Liver (tissue), 8 donors: ENCODE measurements at regions not wholly inside any gene's neighbourhood (a gene's known extent, or its start where the extent isn't known, plus 50 kb on each side); places are given as distances from the start of the nearest gene placed in this dataset.

Experiments
- DNase-seq: peaks from one replicate; pipeline ENCODE4 v3.0.0-alpha.2; 2017; ENCODE audit warnings: low spot score
- H3K27ac ChIP-seq, 2 donors: one replicate each; pipeline ENCODE4 v1.7.0; 2013; ENCODE audit warnings: inconsistent platforms in 2 of 2, low read length in 2 of 2, control low read depth in 1 of 2, low read depth in 1 of 2, mild to moderate bottlenecking in 1 of 2
- H3K27me3 ChIP-seq, 4 donors: one replicate each; pipeline versions ENCODE4 v1.6.1 to v1.7.0; 2013; ENCODE audit warnings: low read length in 3 of 4, inconsistent platforms in 1 of 4, mild to moderate bottlenecking in 1 of 4, moderate library complexity in 1 of 4; ENCODE audit not compliant: control insufficient read depth in 4 of 4, insufficient read depth in 4 of 4
- H3K36me3 ChIP-seq, 4 donors: one replicate each; pipeline versions ENCODE4 v1.6.1 to v1.7.0; 2013; ENCODE audit warnings: low read length in 3 of 4, mild to moderate bottlenecking in 3 of 4, low read depth in 1 of 4, moderate library complexity in 1 of 4; ENCODE audit not compliant: control insufficient read depth in 4 of 4, insufficient read depth in 3 of 4
- H3K4me1 ChIP-seq, 4 donors: one replicate each; pipeline versions ENCODE4 v1.6.1 to v1.7.0; 2013; ENCODE audit warnings: low read length in 3 of 4, mild to moderate bottlenecking in 3 of 4, moderate library complexity in 1 of 4; ENCODE audit not compliant: control insufficient read depth in 4 of 4, insufficient read depth in 4 of 4
- H3K4me3 ChIP-seq, 3 donors: one replicate each; pipeline versions ENCODE4 v1.6.1 to v1.7.0; 2013; ENCODE audit warnings: low read length in 3 of 3, control low read depth in 1 of 3, low read depth in 1 of 3, mild to moderate bottlenecking in 1 of 3
- H3K9ac ChIP-seq, 2 donors: one replicate each; pipeline ENCODE4 v1.7.0; 2013; ENCODE audit warnings: low read length in 2 of 2, mild to moderate bottlenecking in 2 of 2, moderate library complexity in 2 of 2, control low read depth in 1 of 2, low read depth in 1 of 2
- H3K9me3 ChIP-seq, 4 donors: one replicate each; pipeline versions ENCODE4 v1.6.1 to v1.7.0; 2013; ENCODE audit warnings: low read length in 3 of 4; ENCODE audit not compliant: control insufficient read depth in 4 of 4
- EGR1 ChIP-seq, 2 donors: IDR thresholded peaks; 2 replicates each; pipeline ENCODE4 v1.6.1; 2016 to 2018; ENCODE audit warnings: antibody characterized with exemption in 2 of 2, low read depth in 2 of 2
- FOXA1 ChIP-seq: IDR thresholded peaks from 2 replicates; pipeline ENCODE4 v1.6.1; 2016; ENCODE audit warnings: antibody characterized with exemption
- FOXA2 ChIP-seq: IDR thresholded peaks from 2 replicates; pipeline ENCODE4 v1.6.1; 2016; ENCODE audit warnings: antibody characterized with exemption
- GABPA ChIP-seq, 2 donors: IDR thresholded peaks in 1 of 2; conservative IDR thresholded peaks in 1 of 2; 2 replicates each; pipeline ENCODE4 v1.6.1; 2016; ENCODE audit warnings: antibody characterized with exemption in 2 of 2, mild to moderate bottlenecking in 1 of 2, moderate library complexity in 1 of 2
- HNF4A ChIP-seq, 2 donors: conservative IDR thresholded peaks; 2 replicates each; pipeline ENCODE4 v1.6.1; 2016; ENCODE audit warnings: antibody characterized with exemption in 2 of 2, mild to moderate bottlenecking in 2 of 2
- HNF4G ChIP-seq: IDR thresholded peaks from 2 replicates; pipeline ENCODE4 v1.6.1; 2016; ENCODE audit warnings: antibody characterized with exemption
- JUND ChIP-seq, 2 donors: IDR thresholded peaks; 2 replicates each; pipeline ENCODE4 v1.6.1; 2016; ENCODE audit warnings: antibody characterized with exemption in 2 of 2
- NR2F2 ChIP-seq: IDR thresholded peaks from 2 replicates; pipeline ENCODE4 v1.6.1; 2016; ENCODE audit warnings: antibody characterized with exemption
- RXRA ChIP-seq, 2 donors: IDR thresholded peaks; 2 replicates each; pipeline ENCODE4 v1.6.1; 2017 to 2018; ENCODE audit warnings: antibody characterized with exemption in 2 of 2, mild to moderate bottlenecking in 1 of 2
- YY1 ChIP-seq: IDR thresholded peaks from 2 replicates; pipeline ENCODE4 v1.6.1; 2016; ENCODE audit warnings: antibody characterized with exemption, mild to moderate bottlenecking
- WGBS: extraction: QIAGEN DNeasy Blood & Tissue Kit; methylation state at CpG from one replicate; pipeline ENCODE4 v1.1.7; 2013; 5-methylcytosine and 5-hydroxymethylcytosine counted together
- TF ChIP-seq, protein P1 (sequence below): IDR thresholded peaks from 2 replicates; pipeline ENCODE4 v1.6.1; 2016; ENCODE audit warnings: antibody characterized with exemption, mild to moderate bottlenecking
- TF ChIP-seq, protein P2 (sequence below): IDR thresholded peaks from 2 replicates; pipeline ENCODE4 v1.6.1; 2016; ENCODE audit warnings: antibody characterized with exemption
- TF ChIP-seq, protein P3 (sequence below): IDR thresholded peaks from 2 replicates; pipeline ENCODE4 v1.6.1; 2016; ENCODE audit warnings: antibody characterized with exemption
- TF ChIP-seq, protein P4 (sequence below): fragments of 150-350 bp; IDR thresholded peaks from 2 replicates; pipeline ENCODE4 v1.5.1; 2017; ENCODE audit warnings: improper control_type of control experiment, low read depth, low read length; ENCODE audit not compliant: missing input control
- TF ChIP-seq, protein P5 (sequence below): IDR thresholded peaks from 2 replicates; pipeline ENCODE4 v1.6.1; 2016; ENCODE audit warnings: antibody characterized with exemption
- donor health status: healthy.
- donor health status: healthy.
- donor health status: healthy.
- donor health status: healthy.
- donor health status: healthy.

DNA sequence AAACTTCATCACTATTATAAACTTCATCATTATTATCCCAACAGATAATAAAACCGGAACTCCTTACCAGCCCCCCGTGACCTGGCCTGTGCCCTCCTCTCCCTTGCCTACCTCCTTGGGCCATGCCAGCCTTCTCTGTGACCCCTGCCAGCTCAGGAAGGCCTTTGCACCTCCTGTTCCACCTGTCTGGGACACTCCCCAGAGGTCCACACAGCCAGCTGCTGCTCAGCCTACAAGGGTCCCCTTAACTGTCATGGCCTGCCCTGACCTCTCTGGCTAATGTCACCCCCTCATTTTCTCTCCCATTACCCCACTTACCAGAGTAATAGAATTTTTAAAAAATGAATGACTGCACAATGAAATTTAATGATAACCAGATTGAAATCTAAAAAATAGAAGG, 121.0 kb downstream of the NCOR2 start:
- TF ChIP-seq NR2F2 (no peak), HNF4A (conservative IDR thresholded peaks at IDR 0.05) (no peak)
- TF ChIP-seq, protein P1, sequence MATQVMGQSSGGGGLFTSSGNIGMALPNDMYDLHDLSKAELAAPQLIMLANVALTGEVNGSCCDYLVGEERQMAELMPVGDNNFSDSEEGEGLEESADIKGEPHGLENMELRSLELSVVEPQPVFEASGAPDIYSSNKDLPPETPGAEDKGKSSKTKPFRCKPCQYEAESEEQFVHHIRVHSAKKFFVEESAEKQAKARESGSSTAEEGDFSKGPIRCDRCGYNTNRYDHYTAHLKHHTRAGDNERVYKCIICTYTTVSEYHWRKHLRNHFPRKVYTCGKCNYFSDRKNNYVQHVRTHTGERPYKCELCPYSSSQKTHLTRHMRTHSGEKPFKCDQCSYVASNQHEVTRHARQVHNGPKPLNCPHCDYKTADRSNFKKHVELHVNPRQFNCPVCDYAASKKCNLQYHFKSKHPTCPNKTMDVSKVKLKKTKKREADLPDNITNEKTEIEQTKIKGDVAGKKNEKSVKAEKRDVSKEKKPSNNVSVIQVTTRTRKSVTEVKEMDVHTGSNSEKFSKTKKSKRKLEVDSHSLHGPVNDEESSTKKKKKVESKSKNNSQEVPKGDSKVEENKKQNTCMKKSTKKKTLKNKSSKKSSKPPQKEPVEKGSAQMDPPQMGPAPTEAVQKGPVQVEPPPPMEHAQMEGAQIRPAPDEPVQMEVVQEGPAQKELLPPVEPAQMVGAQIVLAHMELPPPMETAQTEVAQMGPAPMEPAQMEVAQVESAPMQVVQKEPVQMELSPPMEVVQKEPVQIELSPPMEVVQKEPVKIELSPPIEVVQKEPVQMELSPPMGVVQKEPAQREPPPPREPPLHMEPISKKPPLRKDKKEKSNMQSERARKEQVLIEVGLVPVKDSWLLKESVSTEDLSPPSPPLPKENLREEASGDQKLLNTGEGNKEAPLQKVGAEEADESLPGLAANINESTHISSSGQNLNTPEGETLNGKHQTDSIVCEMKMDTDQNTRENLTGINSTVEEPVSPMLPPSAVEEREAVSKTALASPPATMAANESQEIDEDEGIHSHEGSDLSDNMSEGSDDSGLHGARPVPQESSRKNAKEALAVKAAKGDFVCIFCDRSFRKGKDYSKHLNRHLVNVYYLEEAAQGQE = no peak
- WGBS = 94% methylated on average over 2 of the region's 2 CpGs
- no peak overlapping the region for H3K9ac ChIP-seq
- peaks cover 0 to 17% (median 10%) of the 10 kb centered on the region in 4 donors for H3K36me3 ChIP-seq
- no peak overlapping the region for H3K27ac ChIP-seq
- no peaks in the 10 kb centered on the region for H3K27me3 ChIP-seq
- DNase-seq = no peak
- no peaks in the 10 kb centered on the region for H3K9me3 ChIP-seq
- no peaks in the 10 kb centered on the region for H3K4me1 ChIP-seq
- H3K4me3 ChIP-seq = no peak overlapping the region

DNA sequence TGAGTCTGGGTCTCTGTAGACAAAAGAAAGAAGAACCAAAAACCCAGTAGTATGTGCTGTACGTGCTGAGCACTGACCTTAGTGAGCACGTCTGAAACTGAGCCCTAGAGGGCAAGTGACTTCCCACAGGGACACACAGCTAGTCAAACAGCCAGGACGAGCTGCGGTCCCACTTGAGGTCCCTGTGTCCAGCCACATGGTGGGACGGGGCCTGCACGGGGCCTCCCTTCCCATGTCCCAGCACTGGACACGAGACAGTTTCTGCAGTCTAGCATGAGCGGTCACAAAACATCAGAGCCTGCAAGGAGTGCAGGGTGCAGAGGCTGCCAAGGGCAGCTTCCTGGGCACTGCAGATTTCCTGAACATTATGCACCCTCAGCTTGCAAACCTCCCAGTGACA, 121.6 kb downstream of the NCOR2 start:
- TF ChIP-seq GABPA (IDR thresholded peaks at IDR 0.05 in 1 of 2, conservative IDR thresholded peaks at IDR 0.05 in 1 of 2) (no peak), JUND (IDR thresholded peaks at IDR 0.05) (no peak), HNF4G (no peak), FOXA1 (no peak), RXRA (IDR thresholded peaks at IDR 0.05) (no peak), FOXA2 (no peak), YY1 (no peak), EGR1 (IDR thresholded peaks at IDR 0.05; ENCODE audit: low read depth in 2 of 2) (no peak), NR2F2 (no peak)
- TF ChIP-seq, protein P2, sequence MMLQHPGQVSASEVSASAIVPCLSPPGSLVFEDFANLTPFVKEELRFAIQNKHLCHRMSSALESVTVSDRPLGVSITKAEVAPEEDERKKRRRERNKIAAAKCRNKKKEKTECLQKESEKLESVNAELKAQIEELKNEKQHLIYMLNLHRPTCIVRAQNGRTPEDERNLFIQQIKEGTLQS = no peak
- TF ChIP-seq, protein P3, sequence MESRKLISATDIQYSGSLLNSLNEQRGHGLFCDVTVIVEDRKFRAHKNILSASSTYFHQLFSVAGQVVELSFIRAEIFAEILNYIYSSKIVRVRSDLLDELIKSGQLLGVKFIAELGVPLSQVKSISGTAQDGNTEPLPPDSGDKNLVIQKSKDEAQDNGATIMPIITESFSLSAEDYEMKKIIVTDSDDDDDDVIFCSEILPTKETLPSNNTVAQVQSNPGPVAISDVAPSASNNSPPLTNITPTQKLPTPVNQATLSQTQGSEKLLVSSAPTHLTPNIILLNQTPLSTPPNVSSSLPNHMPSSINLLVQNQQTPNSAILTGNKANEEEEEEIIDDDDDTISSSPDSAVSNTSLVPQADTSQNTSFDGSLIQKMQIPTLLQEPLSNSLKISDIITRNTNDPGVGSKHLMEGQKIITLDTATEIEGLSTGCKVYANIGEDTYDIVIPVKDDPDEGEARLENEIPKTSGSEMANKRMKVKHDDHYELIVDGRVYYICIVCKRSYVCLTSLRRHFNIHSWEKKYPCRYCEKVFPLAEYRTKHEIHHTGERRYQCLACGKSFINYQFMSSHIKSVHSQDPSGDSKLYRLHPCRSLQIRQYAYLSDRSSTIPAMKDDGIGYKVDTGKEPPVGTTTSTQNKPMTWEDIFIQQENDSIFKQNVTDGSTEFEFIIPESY = no peak
- TF ChIP-seq, protein P1 = no peak
- TF ChIP-seq, protein P4, sequence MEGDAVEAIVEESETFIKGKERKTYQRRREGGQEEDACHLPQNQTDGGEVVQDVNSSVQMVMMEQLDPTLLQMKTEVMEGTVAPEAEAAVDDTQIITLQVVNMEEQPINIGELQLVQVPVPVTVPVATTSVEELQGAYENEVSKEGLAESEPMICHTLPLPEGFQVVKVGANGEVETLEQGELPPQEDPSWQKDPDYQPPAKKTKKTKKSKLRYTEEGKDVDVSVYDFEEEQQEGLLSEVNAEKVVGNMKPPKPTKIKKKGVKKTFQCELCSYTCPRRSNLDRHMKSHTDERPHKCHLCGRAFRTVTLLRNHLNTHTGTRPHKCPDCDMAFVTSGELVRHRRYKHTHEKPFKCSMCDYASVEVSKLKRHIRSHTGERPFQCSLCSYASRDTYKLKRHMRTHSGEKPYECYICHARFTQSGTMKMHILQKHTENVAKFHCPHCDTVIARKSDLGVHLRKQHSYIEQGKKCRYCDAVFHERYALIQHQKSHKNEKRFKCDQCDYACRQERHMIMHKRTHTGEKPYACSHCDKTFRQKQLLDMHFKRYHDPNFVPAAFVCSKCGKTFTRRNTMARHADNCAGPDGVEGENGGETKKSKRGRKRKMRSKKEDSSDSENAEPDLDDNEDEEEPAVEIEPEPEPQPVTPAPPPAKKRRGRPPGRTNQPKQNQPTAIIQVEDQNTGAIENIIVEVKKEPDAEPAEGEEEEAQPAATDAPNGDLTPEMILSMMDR = no peak
- TF ChIP-seq, protein P5, sequence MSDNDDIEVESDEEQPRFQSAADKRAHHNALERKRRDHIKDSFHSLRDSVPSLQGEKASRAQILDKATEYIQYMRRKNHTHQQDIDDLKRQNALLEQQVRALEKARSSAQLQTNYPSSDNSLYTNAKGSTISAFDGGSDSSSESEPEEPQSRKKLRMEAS = no peak
- H3K4me3 ChIP-seq = no peak overlapping the region
- no peak overlapping the region for H3K27ac ChIP-seq
- WGBS = 96% methylated on average over 8 of the region's 8 CpGs
- H3K9me3 ChIP-seq = no peaks in the 10 kb centered on the region
- no peak for DNase-seq
- peaks cover 0 to 17% (median 10%) of the 10 kb centered on the region in 4 donors for H3K36me3 ChIP-seq
- H3K4me1 ChIP-seq = no peaks in the 10 kb centered on the region
- H3K27me3 ChIP-seq = no peaks in the 10 kb centered on the region
- H3K9ac ChIP-seq = no peak overlapping the region
